ENCODE measurements at regions not wholly inside any gene's neighbourhood (a gene's known extent, or its start where the extent isn't known, plus 50 kb on each side); places are given as distances from the start of the nearest gene placed in this dataset.

GRCh38 chr11:112828421-112828820 lies 132.8 kb upstream of the NCAM1 start:
- TF ChIP-seq POLR2A (IDR thresholded peaks at IDR 0.05; ENCODE audit: low read length) (no peak), GATA1 (IDR thresholded peaks at IDR 0.05; ENCODE audit: low read depth, low read length) (no peak)

Measured in erythroblast (primary cell).